GM19328 (cell line): ENCODE measurements at regions not wholly inside any gene's neighbourhood (a gene's known extent, or its start where the extent isn't known, plus 50 kb on each side); places are given as distances from the start of the nearest gene placed in this dataset.
"Not testable (repeated sequence)": the region's sequence is repeated elsewhere in the genome, so short reads cannot be mapped to it uniquely, and the experiment has no call there.

ENCODE experiments used
- ATAC-seq: cut with Tn5 transposase; IDR thresholded peaks from one replicate; pipeline ENCODE4 v1.9.1; 2021; ENCODE audit warnings: mild to moderate bottlenecking, moderate library complexity; ENCODE audit not compliant: unreplicated experiment

DNA sequence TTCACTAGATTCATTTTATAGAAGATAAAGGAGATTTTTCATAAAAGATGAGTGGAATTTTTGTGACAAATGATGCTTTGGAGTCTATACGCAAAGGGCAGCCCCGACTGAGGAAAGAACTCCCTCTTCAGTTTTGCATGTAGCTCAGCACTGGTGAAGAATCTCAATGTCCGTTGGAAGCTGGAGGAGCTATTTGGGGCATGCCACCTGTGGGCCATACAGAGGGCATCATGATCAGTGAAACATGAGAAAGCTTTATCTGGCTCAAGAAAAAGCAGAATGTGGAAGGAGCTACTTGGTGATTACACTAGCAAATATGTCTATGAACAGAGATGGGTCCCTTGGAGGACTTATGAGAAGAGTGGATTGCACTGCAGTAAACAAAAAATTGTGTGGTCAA is 1359.3 kb downstream of the REEP3 start:
- no peak for ATAC-seq

DNA sequence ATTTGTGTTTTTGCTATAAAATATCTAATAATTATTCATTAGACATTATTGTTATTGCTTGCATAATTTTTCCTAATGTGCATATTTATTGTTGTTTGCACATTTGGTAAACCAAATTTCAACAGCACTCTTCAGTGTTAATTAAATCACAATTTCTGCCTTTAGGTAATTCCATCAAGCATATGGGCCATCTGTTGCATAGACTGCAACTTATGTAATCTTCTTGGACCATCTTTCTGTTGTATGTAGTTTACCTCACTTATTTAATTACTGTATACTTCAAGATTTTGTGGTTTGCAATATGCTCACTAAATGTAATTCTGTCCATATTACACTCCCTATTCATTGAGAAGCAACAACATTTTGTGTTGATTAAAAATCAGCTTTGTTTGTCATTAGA is 1360.1 kb downstream of the REEP3 start:
- no peak for ATAC-seq

DNA sequence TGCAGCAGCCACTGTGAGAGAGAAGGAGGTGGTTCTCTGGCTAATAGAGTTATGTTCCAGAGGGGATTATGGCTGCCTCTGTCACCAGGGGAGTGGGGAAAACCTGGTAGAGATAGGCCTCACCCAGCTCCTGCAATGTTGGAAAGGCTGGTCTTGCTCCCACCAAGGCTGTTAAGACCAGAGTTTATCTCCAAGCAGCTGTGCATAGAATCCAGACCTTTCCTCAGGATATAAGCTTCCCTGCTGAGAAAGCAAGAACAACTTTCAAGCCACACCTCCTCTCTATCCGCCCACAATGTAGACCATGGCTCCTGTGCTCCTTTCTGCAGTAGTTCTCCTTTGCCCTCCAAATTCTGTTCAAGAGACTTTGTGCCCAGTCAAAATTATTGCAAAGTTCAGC is 1375.4 kb downstream of the REEP3 start:
- ATAC-seq = no peak

DNA sequence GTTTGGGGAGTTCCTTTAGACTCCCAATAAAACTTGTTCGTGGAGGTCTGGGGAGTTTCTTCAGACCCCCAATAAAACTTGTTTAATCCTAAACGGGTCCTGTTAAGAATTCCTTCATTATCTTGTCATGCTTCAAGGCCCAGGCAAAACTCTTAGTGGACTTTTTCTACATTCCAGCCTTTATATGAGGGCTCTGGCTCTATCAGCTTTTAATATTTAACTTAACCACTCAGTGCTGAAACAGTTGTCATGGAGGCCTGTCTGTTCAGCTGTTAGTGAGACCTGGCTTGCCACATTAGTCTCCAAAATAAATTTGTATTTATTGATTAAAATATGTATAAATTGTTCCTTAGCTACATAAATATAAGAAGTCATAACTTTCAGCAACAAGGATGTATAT is 1385.1 kb downstream of the REEP3 start:
- ATAC-seq = not testable (repeated sequence)

DNA sequence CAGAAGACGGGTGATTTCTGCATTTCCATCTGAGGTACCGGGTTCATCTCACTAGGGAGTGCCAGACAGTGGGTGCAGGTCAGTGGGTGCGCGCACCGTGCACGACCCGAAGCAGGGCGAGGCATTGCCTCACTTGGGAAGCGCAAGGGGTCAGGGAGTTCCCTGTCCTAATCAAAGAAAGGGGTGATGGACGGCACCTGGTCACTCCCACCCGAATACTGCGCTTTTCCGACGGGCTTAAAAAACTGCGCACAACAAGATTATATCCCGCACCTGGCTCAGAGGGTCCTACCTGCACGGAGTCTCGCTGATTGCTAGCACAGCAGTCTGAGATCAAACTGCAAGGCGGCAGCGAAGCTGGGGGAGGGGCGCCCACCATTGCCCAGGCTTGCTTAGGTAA is 1403.1 kb downstream of the REEP3 start:
- ATAC-seq = not testable (repeated sequence)

DNA sequence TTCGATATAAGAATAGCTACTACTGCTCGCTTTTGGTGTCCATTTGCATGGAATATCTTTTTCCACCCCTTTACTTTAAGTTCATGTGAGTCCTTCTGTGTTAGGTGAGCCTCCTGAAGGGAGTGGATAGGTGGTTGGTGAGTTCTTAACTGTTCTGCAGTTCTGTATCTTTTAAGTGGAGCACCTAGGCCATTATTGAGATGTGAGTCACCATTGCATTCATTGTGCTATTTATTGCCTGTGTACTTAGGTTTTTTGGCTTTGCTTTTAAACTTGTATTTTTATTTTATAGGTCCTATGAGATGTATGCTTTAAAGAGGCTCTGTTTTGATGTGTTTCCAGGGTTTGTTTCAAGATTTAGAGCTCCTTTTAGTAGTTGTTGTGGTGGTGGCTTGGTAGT is 1430.8 kb downstream of the REEP3 start:
- ATAC-seq = no peak

DNA sequence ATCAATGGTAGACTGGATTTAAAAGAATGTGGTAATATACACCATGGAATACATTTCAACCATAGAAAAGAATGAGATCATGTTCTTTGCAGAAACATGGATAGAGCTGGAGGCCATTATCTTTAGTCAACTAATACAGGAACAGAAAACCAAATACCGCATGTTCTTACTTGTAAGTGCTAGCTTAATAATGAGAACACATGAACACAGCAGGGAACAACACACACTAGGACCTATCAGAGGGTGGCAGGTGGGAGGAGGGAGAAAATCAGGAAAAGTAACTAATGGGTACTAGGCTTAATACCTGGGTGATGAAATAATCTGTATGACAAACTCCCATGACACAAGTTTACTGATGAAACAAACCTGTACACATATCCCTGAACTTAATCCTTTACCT is 1435.2 kb downstream of the REEP3 start:
- no peak for ATAC-seq

DNA sequence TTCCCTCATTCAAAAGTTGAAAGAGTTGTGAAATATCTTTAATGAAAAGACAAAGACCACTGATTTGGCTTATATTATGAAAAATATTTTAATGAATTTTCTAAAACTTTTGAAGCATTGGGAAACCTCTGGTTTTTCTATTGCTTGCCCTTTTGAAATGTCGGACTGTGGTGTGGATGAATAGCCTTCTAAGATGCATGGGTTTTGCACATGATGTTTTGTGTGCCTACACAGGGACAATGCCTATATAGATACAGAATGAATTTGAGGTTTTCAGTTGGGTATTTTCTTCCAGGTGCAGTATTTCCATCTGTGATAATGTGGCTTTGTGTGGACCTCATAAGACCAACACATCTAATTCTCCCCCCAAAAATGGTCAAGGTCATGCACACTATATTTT is 1437.9 kb downstream of the REEP3 start:
- no peak for ATAC-seq

DNA sequence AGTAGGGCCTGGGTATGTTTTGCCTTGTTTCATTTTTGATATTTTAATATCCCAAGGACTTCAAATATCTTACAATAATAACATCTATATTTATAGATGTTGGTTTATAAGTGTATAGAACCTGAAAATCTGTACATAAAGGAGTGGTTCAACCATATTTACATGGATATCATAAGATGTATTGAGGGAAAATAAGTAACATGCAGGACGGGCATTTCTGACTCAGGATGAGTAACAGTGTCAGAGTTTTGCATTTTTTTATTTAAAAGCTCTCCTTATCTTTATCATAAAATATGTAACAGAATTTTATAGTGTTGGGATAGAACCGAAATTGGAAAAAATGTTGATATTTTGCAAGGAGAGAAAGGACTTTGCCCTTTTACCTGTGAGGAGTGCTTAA is 1438.7 kb downstream of the REEP3 start:
- no peak for ATAC-seq

DNA sequence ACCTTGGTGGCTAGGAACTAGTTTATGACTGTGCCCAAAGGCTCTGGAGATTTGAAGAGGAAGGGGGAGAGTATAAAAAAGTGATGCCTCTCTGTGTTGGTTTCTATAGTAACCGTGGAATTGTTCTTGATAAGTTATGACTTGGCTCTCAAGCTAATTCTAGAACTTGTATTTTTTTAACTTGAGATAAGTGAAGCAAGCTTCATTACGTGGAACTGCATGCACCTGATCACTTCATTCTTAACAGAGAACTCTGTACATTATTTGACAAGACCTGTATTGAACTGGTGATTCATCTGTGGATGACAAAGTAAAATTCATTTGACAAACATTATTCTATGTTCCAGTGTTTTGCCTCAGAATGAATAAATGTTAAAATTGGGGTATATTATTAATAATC is 1452.2 kb downstream of the REEP3 start:
- no peak for ATAC-seq

DNA sequence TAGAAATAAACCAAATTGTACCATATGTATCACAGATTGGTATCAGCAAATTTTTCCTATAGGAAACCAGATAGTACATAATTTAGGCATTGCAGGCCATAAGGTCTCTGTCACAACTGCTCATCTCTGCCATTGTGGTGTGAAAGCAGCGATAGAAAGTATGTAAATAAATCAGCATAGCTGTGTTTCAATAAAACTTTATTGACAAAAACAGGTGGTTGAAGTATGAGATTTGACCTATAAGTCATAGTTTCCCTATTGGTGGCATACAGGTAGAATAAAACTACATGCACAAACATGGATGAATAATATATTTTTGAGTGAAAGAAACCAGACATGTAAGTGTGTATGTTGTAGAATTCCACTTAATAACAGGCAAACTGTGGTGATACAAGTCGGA is 1454.9 kb downstream of the REEP3 start:
- no peak for ATAC-seq

DNA sequence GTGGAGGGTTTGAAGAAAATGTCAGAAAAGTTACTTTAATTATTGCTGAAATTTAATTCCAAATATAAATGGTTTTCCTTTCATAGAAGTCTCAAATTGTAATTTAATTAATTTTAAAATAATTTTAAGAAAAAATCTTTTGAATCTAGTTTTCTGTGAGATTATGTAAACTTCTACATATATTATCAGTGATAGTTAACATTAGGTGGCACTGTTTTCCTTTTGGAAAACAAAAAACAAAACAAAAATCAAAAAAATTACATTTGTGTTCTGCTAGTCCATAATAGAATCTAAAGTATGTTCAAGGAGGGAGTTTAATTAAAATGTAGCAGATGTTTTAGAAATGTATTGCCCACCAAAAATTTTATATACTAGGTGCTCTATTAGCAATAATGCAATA is 1456.7 kb downstream of the REEP3 start:
- no peak for ATAC-seq

DNA sequence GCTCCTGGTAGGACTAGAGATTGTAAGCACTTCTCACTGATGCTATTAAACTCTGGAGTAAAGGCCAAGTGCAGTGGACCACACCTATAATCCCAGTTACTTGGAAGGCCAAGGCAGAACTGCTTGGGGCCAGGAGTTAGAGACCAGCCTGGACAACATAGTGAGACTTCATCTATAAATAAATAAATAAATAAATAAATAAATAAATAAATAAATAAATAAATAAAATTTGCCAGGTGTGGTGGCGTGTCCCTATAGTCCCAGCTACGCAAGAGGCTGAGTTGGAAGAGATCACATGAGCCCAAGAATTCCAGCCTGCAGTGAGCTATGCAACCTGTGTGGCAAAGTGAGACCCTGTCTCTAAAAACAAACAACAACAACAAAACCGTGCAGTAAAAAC is 1475.7 kb downstream of the REEP3 start:
- ATAC-seq = no peak

DNA sequence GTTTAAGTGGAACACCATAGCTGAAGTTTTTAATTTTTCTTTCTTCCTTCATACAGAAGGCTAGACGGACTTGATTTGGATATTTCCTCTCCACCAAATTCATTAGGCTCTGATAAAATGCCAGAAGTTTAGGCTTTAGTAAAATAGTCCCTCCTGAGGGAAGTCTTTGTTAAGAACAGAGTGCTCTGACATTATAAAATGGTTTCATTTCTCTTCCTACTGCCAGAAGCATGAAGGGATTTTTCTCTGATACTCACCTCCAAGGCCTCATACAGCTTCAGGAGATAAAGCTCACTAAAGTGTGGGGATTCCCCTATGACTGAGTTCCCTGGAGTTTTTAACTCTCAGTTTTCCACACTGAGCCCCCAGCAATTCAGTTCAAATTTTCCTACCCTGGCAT is 1489.6 kb downstream of the REEP3 start:
- no peak for ATAC-seq

DNA sequence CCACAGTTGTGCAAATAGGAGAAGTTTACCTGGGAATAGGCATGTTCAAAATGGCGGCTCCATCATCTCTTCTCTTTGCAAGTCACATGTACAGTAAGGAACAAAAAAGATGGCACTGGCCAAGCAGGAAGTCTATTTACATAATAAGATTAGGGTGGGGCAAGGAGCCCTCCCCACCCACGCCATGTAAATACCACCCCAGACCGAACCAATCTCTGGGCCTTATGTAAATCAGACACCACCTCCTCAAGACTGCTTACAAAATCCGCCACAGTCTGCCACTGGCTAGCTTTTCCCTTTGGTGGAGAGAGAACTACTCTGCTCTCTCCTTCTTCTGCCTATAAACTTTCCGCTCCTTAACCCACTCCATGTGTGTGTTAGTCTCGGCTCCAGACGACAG is 1496.3 kb downstream of the REEP3 start:
- ATAC-seq = no peak

DNA sequence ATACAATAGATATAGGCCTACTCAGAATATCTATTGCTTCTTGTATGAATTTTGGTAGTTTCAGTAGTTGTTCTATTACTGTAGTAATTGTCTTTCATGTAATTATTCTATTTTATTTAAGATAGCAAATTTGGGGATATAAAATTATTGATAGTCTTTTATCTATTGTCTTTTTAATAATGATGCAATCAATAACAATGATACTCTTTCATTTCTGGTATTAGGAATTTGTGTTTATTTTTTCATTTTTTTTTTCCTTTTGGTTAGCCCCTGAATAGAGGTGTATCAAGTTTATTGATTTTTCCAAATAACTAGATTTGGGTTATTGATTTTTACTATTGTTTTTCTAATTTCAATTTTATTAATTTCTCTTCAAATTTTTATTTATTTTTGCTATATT is 1503.7 kb downstream of the REEP3 start:
- ATAC-seq = no peak

DNA sequence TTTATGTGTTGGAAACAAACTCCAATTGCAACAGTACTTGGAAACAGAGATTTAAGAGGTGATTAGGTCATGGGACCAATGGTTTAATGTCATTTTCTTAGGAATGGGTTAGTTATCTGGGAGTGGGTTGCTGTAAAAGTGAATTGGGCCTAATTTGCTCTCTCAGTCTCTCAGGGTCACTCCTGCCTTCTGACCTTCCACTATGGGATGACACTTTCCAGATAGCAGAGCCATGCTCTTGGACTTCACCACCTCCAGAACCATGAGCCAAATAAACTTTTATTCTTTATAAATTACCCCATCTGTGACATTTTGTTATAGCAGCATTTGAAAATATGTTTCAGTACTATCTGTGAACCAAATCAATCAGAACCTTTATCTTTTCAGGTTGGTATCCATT is 1509.1 kb downstream of the REEP3 start:
- no peak for ATAC-seq

DNA sequence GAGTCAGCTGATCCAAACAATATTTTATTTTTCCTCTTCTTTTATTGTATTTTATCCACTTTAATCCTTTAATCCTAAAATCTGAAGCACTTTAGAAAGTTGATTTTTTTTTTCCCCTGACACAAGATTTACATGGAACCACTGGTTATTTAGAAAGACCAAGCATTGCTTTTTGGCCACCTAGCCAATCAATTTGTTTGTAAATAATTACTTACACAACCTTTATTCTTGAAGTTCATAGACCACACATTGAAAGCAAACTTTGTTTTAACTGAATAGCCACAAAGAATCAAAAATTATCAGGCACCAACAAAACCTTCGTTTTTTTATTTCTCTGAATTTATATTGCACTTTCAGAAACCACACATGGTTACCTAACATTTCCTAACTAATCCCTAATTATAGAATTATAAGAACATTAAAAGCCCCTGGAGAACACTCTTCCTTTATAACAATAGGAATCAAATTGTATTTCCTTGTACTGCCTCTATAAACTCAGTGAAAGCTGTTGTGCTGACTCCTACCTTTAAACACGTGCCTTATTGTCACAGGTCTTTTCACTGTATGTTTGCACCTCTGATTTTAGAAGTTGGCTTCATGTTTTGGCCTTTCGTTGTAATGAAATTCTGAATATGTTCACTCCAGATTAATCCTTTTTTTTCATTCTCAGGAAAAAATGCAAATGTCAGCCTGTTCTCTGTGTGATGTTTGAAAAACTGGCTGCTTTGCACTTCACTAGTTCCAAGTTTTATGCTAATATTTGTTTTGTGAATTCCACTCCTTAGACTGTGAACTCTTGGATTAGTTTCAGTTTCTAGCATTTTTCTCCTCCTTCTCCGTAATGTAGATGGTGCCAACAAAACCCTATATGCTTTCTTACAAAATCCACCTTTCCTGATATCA is 1511.9 kb downstream of the REEP3 start:
- no peak for ATAC-seq

DNA sequence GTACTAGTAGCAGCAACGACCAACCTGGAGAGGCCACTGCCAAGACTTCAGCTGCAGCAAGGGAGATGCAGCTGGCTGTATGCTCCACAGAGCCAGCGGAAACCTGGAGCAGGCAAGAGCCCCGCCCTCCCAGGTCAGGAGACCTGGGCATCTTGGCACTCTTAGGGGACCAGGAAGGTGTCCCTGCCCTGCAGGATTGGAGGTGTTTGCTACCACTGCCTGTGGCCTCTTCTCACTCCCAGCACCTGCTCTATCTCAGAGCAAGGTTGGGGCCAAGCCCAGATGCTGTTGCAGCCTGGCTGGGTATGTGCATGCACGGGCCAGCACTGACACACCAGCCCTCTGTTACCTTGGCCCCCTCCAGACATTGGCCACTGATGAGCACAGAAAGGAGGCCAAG is 1512.8 kb downstream of the REEP3 start:
- ATAC-seq = no peak

DNA sequence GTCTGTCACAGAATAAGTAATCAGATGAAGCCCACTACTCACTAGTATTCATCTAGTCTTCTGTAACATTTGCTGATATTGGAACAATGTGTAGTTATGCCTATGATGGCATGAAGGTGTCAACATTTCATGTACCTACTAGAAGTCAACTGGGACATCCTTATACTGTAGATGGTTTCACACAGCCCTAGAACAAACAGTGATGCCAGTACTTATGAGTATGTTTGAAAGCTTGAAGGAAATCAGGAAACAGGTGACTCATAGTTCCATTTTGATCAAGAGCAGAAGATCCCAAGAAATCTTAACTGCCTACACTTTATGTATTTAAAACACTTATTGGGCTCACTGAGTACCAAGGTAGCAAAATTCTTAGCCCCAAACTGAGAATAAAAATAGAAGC is 1519.6 kb downstream of the REEP3 start:
- ATAC-seq = no peak

DNA sequence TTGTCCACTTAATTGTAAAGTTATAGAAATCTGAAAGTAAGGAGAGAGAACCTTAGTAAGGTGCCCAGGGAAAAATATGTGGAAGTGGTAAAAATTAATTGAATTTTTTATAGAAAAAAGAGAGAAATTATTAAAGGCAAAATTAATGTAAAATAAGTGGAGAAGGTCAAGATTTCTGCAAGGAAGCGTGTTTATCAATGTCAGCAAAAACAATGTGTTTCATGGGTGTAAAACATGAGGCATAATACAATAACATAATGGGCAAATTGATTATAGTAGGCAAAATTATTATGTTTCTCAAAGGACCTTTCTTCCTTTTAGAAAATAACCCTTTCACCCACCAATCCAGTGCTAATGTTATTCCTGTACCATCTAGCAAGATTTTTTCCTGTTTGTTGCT is 1520.1 kb downstream of the REEP3 start:
- ATAC-seq = no peak

DNA sequence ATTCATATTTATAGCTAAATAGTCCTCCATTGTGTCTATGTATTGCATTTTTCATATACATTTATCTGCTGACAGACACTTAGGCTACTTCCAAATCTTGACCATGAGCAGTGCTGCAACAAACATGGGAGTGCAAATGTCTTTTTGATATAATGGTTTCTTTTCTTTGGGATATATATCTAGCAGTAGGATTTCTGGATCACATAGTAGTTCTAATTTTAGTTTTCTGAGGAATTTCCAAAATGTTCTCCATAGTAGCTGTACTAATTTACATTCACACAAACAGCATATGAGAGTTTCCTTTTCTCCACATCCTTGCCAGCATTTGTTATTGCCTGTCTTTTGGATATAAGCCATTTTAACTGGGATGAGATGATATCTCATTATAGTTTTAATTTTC is 1521.3 kb downstream of the REEP3 start:
- ATAC-seq = no peak

DNA sequence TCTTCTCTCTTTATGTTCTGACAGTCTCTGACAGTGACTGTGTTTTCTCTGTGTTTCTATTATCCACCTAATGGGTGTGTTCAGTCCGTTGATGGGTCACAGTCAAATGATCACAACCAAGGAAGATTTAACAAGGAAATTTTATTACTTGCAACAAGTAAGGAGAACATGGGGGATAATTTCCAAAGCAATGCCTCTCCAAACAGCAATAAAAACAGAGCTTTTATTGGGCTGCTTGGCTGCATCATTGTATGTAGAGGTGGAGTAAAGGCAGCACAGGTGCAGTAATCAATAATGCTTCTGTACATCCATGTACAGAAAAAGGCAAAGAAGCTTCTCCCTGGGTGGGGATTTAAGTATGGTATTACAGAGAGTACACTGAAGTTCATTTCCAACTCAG is 1525.6 kb downstream of the REEP3 start:
- ATAC-seq = no peak
